HG03571 (cell line): ENCODE measurements at regions not wholly inside any gene's neighbourhood (a gene's known extent, or its start where the extent isn't known, plus 50 kb on each side); places are given as distances from the start of the nearest gene placed in this dataset.

Experiments
- ATAC-seq: cut with Tn5 transposase; IDR thresholded peaks from one replicate; pipeline ENCODE4 v1.9.1; 2021; ENCODE audit not compliant: unreplicated experiment

DNA sequence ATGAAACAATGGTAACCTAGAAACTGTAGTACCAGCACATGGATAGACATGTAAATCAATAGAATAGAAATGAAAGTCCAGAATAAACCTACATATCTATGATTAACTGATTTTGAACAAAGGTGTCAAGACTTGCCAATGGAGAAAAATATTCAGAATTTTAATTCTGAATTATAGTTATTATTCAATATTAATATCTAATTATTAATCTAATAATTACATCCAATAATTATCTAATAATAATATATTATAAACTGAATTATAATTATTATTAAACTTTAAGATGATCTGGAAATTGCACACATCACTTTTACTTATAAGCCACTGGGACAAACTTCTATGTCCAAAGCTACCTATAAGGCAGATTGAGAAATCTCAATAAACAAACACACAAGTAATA lies 1365.2 kb upstream of the ADGRL3 start:
- ATAC-seq, result no peak

DNA sequence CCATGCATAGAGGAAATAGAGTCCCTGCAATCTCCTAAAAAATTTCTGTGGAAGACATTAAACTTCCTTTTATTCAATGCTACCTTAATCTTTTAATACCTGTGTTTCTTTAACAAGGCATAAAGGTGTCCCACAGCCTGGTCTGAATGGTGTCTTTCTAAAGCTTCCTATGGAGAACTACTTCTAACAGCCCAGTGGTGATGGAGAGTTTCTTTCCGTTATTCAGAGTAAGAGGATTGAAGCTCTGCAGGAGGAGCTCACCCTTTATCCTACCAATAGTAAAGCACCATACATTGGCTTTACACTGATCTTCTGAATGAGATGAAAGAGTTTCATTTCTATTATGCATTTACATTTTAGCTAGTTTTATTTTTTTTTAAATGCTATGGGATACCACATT lies 1362.4 kb upstream of the ADGRL3 start:
- ATAC-seq, result no peak

GRCh38 chr4:59838236-59838635 lies 1361.9 kb upstream of the ADGRL3 start:
- ATAC-seq, result no peak

GRCh38 chr4:59841698-59842097 lies 1358.4 kb upstream of the ADGRL3 start:
- ATAC-seq, result no peak

DNA sequence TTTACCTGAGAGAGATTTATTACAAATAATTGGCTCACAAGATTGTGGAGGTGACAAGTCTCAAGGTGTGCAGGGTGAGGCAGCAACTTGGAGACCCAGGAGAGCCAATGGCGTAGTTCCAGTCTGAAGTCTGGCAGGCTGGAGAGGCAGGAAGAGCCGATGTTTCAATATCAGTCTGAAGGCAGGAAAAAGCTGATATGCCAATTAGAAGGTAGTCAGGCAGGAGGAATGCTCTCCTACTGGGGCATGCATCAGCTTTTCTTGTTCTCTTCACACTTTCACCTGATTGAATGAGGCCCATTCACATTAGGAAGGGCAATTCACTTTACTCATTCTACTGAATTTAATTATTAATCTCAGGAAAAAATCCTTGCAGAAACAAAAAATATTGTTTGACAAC lies 1351.7 kb upstream of the ADGRL3 start:
- no peak for ATAC-seq

DNA sequence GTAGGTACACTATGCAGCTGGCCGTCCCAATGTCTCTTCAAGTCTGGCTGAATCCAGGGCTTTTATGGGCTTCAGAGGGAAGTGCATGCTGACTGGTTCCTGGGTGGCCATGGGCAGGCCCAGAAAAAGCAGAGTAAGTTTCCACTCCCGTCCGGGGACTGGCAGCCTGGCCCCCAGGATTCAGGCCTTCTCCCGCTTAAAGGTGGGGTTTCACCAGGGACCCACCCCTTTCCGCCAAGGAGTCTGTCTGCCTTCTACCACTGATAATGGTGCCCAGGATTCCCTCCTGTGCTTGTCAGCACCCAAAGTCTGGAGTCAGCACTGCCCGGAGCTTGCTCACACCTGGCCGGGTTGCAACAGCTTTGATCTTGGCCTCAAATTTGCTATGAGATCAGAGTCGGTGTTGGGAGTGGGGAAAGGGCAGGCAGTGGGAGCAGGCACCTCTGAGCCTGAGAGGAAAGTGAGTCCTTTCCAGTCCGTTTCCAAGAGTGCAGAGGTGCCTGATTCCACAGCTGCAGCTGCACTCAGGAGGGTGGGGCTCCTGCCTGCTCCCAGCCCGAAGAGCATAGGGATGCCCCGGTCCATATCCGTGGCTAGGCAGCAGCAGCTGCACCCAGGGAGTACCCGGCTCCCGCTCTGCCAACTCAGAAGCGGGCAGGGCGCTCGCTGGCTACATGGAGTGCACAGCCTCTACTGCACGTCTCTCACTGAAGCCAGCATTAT lies 1344.3 kb upstream of the ADGRL3 start:
- ATAC-seq, result no peak

DNA sequence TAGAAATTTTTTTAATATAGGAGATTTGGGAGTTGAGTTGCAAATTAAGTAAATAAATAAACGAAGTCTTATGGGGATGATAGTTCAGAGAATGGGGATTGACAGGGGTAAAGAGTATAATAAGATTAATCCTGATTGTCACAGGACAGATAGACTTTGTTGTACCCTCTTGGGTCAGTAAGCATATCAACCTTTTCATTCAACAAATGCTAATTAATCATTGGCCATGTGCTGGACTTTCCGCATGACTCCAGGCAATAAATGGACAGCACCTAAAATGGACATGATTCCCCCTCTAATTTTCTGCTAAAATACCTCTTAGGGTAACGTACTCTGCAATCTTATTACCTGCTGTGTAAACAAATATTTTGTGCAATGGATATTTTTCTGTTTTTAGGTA lies 1331.1 kb upstream of the ADGRL3 start:
- ATAC-seq, result no peak

DNA sequence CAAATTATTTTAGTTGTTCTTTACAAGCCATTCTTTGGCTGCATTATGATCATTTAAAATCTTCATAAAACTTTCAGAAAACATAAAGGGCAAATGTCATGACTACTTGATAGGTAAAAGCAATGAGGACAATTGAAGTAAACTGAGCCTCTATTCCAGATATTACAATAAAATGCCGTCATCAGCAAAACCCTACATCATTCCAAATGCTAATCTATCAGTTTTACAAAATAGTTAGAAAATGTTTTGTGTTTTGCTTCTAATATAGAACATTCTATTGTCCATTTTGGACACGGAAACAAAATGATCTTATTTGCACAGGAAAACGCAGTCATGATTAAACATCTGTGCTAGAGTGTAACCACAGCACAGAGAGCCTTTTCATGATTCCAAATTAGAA lies 1330.6 kb upstream of the ADGRL3 start:
- ATAC-seq, result no peak

- ATAC-seq, result no peak
Observed at GRCh38 chr4:59881632-59882031, 1318.5 kb upstream of the ADGRL3 start.

GRCh38 chr4:59904331-59904730 lies 1295.8 kb upstream of the ADGRL3 start:
- no peak for ATAC-seq

- ATAC-seq, result no peak
Observed at GRCh38 chr4:59920416-59920815, 1279.7 kb upstream of the ADGRL3 start.

- ATAC-seq, result no peak
Observed at GRCh38 chr4:59925290-59925689, 1274.8 kb upstream of the ADGRL3 start.

GRCh38 chr4:59936566-59936965 lies 1263.6 kb upstream of the ADGRL3 start:
- no peak for ATAC-seq

DNA sequence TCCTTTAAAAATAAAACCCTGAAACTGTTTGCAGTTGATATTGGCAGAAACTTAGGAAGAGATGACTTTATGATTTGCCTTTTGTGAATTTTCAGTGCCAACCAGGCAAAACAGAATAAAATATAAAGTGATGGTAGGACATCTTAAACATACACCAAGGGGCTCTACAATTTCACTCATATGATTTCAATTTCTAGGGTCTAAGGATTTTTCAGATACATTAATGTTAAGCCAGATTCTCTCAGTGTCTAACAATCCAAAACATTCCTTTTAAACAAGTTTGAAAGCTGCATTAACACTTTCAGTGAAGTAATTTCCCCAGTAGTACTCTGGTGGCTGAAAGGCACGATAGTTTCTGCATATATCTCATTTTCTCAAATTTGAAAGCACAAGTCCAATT lies 1262.0 kb upstream of the ADGRL3 start:
- no peak for ATAC-seq

DNA sequence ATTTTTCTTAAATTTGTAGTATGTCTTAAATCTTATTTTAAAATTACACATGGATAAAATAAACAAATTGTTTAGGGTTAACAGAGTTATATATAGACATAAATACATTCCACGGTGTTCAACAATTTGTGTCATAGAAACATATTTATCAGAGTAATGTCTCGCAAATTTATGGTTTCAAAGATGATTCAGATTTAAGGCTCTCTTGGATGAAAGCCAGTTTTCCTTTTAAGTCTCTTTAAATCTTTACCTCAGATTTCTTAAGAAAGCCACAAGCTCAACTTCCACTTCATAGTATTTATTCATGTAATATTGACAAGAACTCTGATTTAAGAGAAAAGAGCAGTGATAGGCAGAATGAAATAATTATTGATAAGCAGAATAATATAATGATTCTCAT lies 1254.8 kb upstream of the ADGRL3 start:
- no peak for ATAC-seq

- no peak for ATAC-seq
Observed at GRCh38 chr4:59945716-59946115, 1254.4 kb upstream of the ADGRL3 start.

DNA sequence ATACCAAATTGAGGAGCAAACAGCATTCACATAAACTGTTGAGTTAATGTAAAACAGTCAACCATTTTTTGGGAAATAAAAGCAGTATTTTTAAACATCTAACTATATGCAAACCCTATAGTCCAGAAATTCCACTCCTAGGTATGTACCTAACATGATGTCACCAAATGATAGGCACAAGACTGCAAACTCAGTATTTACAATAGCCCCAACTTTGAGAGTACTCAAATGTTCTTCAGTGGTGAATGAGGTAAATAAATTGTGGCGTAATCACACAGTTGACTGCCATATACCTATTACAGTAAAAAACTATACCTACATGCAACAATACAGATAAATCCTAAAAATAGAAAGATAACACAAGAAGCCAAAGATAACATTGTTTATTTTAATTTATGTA lies 1243.8 kb upstream of the ADGRL3 start:
- no peak for ATAC-seq

- no peak for ATAC-seq
Observed at GRCh38 chr4:59960143-59960542, 1240.0 kb upstream of the ADGRL3 start.

- ATAC-seq, result no peak
Observed at GRCh38 chr4:59966758-59967157, 1233.4 kb upstream of the ADGRL3 start.

DNA sequence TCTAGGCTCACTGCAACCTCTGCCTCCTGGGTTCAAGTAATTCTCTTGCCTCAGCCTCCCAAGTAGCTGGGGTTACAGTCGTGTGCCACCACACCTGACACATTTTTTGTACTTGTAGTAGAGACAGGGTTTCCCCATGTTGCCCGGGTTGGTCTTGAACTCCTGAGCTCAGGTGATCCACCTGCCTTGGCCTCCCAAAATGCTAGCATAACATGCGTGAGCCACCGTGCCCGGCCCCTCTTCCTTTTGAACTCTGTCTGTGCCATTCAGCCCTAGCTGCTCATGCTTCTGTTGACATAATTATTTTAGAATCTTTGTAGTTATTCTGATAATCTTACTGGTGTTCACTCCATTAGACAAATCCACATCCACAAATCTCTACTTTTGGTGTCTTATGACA lies 1231.3 kb upstream of the ADGRL3 start:
- ATAC-seq, result no peak

GRCh38 chr4:59969909-59970308 lies 1230.2 kb upstream of the ADGRL3 start:
- ATAC-seq, result no peak

GRCh38 chr4:59971952-59972351 lies 1228.2 kb upstream of the ADGRL3 start:
- ATAC-seq, result no peak

DNA sequence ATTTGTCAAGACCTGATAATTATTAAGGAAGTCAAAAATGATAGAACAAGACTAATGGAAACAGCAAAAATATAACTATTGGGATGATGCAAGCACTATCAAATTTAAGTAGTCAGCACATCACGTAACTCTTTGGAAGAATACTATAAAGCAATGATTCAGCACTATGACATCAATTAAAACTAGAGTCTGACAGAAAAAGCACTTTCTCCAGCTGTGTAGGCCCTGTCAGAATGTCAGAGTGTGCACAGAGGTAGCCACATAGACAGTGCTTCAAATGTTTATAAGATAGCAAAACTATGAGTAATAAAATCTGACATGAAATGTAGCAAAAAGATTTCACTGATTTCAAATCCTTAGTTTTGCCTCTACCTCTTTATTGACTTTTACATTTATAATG lies 1226.6 kb upstream of the ADGRL3 start:
- no peak for ATAC-seq
